ENCODE measurements at regions not wholly inside any gene's neighbourhood (a gene's known extent, or its start where the extent isn't known, plus 50 kb on each side); places are given as distances from the start of the nearest gene placed in this dataset.

DNA sequence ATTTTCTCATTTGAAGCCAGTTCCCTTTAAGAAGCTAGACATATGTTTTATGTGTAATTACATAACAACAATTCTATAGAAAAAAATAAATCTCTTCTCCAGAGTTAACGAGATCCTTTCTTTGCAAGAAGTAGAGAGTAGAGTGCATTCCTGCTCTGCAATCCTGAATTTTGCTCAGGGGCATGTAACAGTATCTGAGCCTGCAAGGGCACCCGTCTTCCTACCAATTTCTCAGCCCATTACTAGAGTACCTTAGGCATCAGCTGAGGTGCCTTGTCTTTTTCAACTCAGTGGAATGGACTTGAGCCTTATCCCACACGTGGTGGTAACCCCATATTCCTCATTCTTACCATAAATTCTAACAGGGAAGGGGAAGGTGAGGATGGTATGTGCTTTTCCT, 205.9 kb downstream of the IKZF2 start:
- no peak for DNase-seq

DNA sequence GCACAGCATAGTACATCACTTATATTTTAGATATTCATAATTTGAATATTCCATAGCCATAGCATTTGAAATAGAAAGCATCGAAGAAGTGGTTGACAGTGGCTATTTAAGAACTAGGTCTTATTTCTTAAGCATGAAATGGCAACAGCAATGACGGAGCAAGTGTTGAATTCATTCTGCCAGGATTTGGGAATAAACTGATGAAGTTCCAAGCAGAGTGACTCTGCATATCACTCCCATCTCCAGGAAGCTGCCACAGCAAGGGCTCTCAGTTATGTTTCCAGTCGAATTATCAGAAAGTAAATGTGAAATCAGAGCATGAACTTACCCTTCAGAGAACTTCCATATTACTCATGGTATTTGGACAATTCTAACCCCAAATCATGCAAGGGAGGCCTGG, 208.1 kb downstream of the IKZF2 start:
- DNase-seq: no peak

DNA sequence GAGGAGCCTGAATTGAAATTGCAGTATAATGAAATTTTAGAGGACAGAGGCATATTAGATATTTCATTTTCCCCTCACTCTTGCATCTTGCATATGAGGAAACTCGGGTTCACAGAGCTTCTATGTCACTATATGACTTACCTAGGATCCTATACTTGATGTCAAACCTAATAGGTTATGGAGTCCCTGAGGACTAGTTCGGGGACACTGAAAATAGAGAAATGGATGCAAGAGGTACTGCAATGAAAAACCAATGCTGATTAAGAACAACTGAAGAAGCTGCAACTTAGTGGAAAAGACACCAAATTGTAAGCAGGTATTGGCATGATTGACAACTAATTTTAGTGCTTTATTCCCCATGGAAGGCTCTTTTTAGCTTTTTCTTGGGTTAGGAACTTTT, 210.1 kb downstream of the IKZF2 start:
- DNase-seq: no peak

DNA sequence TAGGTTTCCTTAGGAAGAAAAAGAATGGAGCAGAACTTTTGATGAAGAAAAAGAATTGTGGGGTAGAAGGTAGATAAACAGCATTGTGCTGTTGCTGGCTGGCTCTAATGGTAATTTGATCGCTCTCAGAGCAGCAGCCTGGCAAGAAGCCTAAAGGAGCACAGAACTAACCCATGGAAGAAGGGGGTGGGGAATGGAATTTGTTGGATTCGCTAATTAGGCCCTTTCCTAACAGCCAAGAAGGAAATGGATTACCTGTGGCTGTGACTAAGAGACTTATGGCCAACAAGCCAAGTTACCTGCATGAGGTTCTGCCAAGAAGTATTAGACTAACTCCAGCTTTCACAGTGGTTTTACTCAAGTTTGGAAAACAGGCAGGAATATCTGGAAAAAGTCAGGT, 210.6 kb downstream of the IKZF2 start:
- DNase-seq: peak; percentile 19

DNA sequence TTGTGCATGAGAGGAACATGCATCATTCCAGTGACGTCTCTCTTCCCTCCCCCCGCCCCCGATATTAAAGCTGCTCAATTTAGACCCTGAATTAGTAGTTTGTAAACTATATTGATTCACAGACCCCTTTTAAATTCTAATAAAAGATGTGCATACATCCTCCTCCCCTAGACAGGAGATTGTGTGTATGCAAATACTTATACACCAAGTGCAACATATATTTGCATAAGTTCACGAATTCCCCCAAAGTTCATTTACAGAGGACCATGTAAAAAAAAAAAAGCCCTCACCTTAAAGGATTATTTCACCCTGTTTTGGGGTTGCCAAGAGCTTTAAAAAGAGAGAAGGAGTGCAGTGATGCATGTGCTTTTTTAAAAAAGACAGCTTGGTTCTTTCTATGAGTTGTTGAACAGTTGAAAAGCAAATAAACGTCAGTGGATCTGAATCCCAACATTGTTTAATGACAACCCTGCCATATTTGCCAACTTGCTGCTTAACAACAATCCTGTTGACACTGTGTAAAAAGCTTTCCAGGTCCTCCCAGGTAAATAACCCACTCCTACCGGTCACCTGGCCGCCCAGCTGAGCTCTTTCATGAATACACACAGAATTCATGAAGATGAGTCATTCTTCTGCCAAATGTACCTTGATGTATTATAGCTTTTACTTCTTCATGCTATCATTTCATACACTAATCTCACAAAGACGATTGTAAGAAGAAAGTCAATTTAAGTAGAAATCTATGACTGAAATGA, 211.5 kb downstream of the IKZF2 start:
- no peak for DNase-seq

DNA sequence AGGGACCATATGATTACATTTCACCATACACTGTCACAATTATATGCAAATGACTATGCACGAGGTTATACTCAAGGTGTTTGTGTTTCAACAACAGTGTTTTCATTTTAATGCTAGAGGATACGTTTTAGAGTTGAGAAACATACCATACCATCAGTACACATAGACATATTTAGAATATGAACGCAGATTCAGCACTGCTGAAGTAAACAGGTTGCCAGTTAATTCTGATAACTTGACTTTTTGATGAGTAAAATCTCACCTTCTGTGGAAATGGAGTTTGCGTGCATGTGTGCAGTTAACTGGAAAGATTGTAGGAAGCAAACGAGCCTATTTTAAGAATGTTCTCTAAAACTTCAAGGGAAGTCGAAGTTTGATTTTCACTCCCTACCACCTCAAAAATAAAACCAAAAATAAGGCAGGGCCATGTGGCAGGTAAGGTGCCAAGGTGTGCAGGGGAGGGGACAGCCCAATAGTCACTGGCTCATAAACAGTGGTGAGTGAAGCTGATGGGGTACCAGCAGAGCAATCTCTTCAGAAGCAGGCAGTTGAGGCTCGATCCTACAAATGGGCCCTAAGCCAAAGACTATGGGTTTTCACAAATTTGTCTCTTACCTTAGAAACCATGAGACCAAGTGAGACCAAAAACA, 213.1 kb downstream of the IKZF2 start:
- DNase-seq: no peak

DNA sequence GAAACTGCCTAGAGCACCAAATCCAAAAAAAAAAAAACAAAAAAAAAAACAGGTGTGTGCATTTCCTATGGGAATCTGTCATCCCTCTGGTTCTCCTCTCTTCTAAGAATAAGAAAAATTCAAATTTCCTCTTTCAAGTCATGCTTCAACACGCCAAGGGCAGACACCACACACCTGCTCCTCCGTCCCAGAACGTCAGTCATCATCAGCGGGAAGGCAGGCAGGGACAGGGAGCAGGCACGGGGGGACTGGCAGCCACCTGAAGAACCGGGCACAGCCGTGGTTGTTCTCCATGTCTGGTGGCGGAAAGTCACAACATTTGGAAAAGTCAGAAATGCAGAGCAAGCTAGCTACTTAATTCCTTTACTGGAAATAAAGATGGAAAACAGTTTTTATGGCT, 214.8 kb downstream of the IKZF2 start:
- DNase-seq: no peak

DNA sequence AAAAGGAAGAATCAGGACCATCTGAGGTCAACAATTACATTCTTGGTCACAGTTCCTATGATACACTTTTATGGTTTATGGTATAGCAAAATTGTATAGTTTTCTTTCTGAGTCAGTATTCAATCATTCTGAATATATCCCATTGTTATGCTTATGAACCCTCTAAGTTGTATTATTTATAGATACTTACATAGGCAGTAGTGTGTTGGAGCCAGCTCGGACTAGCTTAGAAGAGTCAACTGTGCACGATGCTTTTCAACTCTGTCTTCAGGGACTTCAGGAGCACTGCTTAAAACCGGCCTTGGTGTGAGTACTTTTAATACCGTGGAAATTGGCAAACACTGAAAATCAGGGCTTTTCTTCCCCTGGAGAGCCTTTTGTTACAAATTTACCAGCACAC, 215.7 kb downstream of the IKZF2 start:
- no peak for DNase-seq

DNA sequence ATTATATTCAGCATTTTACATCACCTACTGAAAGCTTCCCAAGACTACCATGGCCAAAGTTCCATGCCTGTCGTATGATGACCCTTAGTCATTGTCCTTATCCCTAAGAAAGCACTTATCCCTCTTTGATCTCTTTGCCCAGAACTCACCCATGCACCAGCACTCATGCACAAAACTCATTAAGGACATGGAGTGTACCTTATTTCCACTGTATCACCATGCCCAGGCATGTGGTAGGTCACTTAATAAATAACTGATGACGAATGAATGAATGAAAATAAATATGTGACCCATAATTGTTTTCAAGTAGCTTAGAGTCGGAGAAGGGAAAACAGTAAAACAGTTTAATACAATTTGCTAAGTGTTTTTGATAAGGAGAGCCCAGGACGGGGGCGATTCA, 220.1 kb downstream of the IKZF2 start:
- DNase-seq: no peak

DNA sequence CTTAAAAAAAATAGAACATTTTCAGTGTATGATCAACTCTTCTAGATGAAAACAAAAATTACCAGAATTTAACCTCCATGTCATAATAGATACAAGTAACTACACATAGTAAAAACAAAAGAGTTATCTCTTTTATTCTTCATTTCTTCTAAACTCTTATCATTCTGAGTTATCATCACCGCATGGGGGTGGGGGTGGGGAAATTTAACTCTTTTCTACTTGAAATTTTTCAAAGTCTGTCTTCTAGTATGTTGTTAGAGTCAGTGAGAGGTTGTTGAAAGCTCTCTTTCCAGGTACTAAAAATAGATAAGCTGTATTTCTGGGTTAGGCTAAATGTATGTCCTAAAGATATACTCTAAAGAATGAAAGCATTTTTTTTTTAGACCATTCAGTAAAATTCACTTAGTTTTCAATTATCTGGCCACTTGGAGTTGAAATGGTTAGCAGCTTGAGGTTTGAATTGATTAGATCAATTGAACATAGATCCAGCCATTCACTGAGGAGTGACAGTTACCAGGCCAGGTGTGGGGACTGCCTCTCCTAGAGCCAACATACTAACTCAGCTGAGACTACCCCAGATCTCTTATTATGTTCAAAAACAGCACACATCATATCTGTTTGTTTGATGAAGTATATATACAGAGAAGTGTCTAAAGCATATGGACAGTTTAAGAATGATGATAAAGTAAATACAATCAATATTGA, 220.7 kb downstream of the IKZF2 start:
- DNase-seq: no peak

DNA sequence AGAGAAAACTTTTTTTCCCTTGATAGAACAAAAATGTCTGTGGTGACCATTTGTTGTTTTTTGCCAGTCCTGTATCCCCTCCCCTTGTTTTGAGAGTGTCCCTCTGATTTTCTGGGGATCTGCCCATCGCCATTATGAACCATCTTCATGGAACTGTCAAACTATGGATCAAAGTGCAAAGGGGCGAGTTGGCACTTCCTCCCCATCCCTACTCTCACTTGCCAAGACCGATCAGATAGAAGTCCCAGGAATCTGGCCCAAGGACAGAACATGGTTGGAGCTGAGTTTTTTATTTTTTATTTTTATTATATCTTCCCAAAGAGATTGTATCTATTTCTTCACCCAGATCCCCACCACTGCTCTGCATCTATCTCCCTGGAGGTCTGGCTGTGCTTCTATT, 221.4 kb downstream of the IKZF2 start:
- DNase-seq: no peak

DNA sequence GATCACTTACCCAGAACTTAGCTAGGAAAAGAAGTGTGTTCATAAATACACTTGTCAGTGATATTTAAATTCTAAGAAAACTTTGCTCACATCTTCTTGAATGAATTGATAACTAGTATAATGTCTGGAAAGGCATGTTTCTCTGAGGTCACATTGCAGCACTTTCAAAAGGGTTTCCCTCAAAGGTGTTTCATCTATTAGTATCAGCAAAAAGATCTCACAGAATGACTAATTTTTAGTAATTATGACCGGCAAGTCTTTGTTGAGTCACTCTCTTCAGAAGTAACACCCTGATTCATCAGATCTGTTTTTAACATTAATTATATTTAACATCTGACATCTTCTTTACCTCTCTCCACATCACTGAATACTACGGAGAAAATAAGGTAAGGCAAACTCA, 222.3 kb downstream of the IKZF2 start:
- DNase-seq: no peak

DNA sequence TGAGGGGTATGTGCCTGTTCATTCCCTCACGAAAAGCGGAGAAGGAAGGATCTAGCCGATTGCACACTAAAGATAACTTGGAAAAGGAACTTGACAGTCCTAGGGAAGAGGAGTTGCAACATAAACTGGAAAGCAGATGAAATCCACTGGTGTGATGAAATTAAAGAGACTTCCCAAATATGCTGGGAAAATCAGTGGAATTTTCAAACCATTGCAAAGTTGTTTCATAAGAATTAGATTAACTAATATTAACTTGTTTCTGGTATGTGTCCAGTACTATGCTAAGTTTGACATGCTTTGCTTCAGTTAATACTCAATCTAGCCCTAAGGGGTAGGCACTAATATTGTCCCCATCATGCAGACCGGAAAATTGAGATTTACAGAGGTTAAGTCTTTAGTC, 222.7 kb downstream of the IKZF2 start:
- no peak for DNase-seq

DNA sequence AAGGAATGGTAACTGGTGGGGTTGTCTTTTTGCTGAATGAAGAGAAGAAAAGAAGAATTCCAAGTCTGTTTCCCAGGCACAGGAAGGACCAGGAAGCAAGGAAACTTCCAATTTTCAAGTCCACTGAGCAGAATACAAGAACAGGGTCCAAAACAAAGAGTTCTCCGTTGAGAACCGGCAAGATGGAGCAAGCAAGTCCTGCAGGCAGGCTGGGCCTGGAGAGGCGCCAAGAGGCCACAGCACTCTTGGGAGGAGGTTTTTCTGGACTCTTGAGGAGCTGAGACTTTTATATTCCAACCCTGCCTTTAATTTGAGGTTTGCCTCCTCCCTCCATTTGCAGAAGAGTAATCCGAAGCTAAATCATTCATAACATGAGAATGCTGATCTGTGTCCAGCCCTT, 224.5 kb downstream of the IKZF2 start:
- no peak for DNase-seq

DNA sequence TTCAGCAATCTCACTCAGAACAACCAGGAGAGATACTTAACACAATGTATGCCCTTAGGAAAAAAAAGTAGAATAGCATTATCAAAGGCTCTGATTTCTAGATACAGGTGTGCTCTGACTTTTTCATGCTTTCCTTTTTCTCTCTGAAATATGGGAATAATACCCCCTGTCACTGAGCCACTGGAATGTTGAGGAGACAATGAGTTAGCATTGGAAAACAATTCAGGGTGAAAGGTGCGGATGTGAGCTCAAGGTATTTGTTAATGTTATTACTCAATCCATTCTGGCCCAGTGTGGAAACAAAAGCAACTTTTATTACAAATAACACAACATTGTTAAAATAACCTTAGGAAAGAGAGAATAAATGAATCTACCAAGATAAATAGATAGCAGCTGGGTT, 228.0 kb downstream of the IKZF2 start:
- DNase-seq: no peak

DNA sequence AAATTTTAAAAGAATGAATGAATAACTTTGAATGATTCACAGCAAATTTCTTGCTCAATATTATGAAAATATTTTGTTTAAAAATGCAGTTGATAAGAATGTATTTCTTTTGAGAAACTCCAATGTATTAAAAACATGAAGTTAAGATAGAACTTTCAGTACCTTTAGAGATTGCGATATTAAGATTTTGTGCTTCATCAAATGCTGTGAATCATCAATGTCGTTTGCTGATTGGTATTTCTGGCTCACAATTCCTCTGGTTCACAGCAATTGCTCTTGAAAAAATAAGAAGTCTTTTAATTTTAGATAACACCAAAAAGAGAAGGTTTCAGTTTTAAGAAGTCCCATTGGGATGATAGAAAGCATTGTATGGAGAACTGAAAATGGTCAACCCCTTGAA, 228.7 kb downstream of the IKZF2 start:
- DNase-seq: no peak

DNA sequence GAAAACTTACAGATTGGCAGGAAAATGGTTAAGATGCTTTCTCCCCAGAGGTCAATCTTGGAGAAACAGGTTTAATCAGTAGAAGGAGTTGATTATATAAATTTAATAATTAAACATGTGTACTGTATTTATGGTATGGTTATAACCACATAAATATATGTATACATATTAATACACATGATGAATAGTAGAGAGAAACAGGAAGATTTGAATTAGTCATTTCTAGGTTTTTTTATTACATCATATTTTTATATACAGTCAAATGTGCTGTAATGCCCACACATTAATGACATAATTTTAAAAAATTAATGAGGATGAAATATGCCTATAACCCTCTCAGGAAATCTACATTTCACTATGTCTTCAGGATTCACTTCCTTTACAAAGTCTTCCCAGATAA, 229.7 kb downstream of the IKZF2 start:
- no peak for DNase-seq

DNA sequence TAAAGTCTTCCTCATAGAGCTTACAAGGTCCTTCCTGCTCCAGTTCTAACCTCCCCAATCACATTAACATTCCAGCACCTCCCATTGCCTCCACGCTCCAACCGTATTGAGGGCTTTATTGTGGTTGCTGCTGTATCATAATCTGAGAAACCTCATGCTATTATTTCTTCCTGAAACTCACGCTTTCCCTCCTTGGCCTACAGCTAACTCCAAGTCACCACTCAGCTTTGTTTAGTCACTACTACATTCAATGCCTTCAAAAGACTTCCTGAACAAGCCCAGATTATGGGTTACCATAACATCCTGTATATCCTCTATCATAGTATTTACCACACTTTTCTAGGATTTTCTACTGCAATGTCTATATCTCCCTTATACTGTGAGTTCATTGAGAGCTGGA, 230.4 kb downstream of the IKZF2 start:
- DNase-seq: no peak

DNA sequence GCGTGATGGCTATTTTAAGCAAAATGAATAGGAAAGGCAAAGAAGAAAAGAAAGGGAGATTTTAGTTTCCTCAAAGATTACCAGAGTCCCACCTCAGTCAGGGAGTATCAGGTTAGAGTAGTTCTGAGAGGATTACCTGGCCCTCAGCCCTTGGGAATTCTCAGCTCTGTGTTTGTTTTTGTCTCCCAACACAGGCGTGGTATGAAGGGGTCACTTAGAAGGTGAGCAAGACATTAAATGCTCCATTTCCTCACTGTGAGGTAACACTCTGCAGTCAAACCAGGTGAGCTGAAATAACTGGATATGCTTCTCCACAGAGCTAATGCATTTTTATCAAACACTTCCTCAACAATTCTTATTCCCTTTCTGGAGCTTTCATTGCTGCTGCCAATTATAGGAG, 232.2 kb downstream of the IKZF2 start:
- no peak for DNase-seq

DNA sequence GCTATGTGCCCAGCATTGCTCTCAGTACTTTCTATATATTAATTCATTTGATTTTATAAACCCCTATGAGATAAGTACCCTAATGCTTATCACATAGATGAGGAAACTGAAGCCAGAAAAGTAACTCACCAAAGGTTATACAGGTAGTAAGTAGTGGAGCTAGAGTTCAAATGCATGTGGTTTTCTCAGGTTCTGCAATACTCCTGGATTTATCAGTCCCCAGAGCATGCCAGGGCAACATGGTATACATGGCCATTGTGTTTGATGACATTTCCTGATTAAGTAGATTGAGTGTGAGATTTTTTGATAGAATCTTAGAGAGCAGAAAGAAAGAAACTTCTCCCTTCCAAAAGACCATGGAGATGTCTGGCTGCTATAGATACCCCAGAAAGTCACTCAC, 233.1 kb downstream of the IKZF2 start:
- DNase-seq: no peak

DNA sequence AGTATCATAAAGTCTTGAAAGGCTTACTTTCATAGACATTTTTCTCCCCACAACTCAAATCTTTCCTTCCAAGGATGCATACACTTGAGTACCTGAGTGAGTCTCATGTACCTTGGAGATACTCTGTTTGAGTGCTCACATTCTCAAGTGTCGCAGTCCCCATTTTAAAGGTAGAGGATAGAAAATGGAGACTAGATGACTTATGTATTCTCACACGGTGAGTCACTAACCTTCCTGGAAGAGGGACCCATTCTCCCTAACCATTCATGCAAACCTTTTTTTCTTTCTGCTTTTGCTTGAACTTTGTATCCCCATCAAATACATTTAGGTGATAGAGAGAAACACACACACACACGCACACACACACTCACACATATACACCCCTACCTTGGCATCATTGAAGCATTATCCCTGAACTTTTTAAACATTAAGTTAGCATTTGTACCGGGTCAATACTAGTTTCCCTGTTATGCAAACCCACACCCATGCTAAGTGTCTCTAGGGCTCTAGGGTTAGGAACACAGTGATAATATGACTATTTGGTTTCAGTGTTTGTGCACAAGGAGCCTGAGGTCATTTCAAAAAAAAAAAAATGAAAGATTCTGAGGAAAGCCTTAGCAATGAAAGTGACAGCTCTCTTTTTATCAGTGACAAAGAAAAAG, 236.2 kb downstream of the IKZF2 start:
- DNase-seq: no peak

DNA sequence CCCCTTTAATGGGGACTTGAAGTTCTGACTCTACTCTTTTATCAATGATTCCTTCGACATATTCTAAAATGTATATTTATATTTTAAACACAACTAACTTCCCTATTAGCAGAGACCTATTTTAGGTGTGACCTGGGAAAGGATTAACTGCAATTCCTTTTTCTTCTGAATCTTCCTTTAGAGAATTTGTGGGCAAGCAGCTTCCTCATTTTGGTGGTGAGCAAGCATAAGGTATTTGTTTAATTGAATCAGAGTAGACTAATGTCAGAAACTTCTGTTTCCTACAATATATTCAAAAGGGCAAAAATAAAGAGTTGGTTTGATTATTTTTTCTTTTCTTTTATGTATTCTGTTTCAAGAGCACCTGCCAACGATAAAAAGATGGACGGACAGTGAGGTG, 237.0 kb downstream of the IKZF2 start:
- no peak for DNase-seq

DNA sequence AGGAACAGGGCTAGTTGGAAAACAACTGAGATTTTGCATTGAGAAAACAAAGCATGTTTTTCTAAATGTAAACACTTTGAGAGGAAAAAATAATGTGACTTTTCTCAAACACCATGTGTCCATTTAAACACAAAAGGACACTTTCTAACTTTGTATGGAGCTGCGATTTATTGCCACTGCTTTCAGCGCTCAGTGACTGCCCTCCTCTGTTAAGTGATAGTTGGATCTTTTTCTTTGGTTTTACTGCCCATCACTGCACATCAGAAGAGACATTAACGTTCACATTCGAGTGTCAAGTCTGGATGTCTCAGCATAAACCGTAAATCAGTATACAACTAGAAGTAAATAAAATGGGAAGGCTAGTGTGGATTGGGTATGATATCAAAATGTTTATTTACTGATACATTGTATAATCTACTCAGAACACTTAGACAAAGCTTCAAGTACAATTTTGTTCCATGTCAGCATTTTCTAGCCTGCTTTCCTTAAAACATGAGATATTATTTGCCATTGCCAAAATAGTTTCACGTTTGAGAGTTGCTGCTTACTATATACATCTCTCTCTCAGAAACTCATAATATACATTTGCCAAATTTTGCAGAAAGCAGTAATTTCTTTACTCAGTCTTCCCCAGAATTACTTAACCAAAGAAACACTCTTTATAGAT, 237.6 kb downstream of the IKZF2 start:
- no peak for DNase-seq
